GM19023 (cell line): ENCODE measurements at regions not wholly inside any gene's neighbourhood (a gene's known extent, or its start where the extent isn't known, plus 50 kb on each side); places are given as distances from the start of the nearest gene placed in this dataset.

Experiments used
- ATAC-seq: cut with Tn5 transposase; IDR thresholded peaks from one replicate; pipeline ENCODE4 v1.9.1; 2021; ENCODE audit warnings: mild to moderate bottlenecking, moderate library complexity; ENCODE audit not compliant: unreplicated experiment

- no peak for ATAC-seq
Measured at GRCh38 chr6:164015088-164015484, 600.6 kb downstream of the QKI start.

- ATAC-seq: no peak
Measured at GRCh38 chr6:164014346-164015087, 600.0 kb downstream of the QKI start.

GRCh38 chr6:164013480-164014208 lies 599.1 kb downstream of the QKI start:
- no peak for ATAC-seq

GRCh38 chr6:164011321-164011720 lies 596.8 kb downstream of the QKI start:
- no peak for ATAC-seq

GRCh38 chr6:164010441-164011103 lies 596.1 kb downstream of the QKI start:
- no peak for ATAC-seq

GRCh38 chr6:164008902-164009301 lies 594.4 kb downstream of the QKI start:
- no peak for ATAC-seq

GRCh38 chr6:164007881-164008280 lies 593.4 kb downstream of the QKI start:
- ATAC-seq: no peak

- no peak for ATAC-seq
Measured at GRCh38 chr6:164006459-164006858, 591.9 kb downstream of the QKI start.

GRCh38 chr6:164005004-164005711 lies 590.6 kb downstream of the QKI start:
- no peak for ATAC-seq

- no peak for ATAC-seq
Measured at GRCh38 chr6:164000276-164000675, 585.8 kb downstream of the QKI start.

GRCh38 chr6:163999475-164000125 lies 585.1 kb downstream of the QKI start:
- no peak for ATAC-seq

GRCh38 chr6:163998496-163998895 lies 584.0 kb downstream of the QKI start:
- ATAC-seq: no peak

- no peak for ATAC-seq
Measured at GRCh38 chr6:163996491-163996890, 582.0 kb downstream of the QKI start.

- no peak for ATAC-seq
Measured at GRCh38 chr6:163994566-163994965, 580.0 kb downstream of the QKI start.

GRCh38 chr6:163992701-163993100 lies 578.2 kb downstream of the QKI start:
- ATAC-seq: no peak

GRCh38 chr6:163992056-163992455 lies 577.5 kb downstream of the QKI start:
- no peak for ATAC-seq

GRCh38 chr6:163991321-163991720 lies 576.8 kb downstream of the QKI start:
- no peak for ATAC-seq

GRCh38 chr6:163986313-163986712 lies 571.8 kb downstream of the QKI start:
- ATAC-seq: no peak

GRCh38 chr6:163985710-163986109 lies 571.2 kb downstream of the QKI start:
- ATAC-seq: no peak

GRCh38 chr6:163985040-163985439 lies 570.5 kb downstream of the QKI start:
- no peak for ATAC-seq
